HCT116 (cell line): ENCODE measurements at regions not wholly inside any gene's neighbourhood (a gene's known extent, or its start where the extent isn't known, plus 50 kb on each side); places are given as distances from the start of the nearest gene placed in this dataset.

Experiments used
- CEBPB ChIP-seq: IDR thresholded peaks from 2 replicates; pipeline ENCODE4 v1.6.1; 2012; ENCODE audit warnings: low read depth
- EZH2 ChIP-seq: fragments of 200-600 bp; sonication (generic); IDR thresholded peaks from 2 replicates; pipeline ENCODE4 v1.6.1; 2017; ENCODE audit warnings: antibody characterized with exemption, mixed run types
- JUND ChIP-seq: IDR thresholded peaks from 2 replicates; pipeline ENCODE4 v1.6.1; 2012
- POLR2A ChIP-seq: IDR thresholded peaks from 2 replicates; pipeline ENCODE4 v1.7.0; 2011; ENCODE audit warnings: borderline replicate concordance; ENCODE audit not compliant: insufficient read depth, insufficient read length; ENCODE audit errors: extremely low read depth
- POLR2AphosphoS5 ChIP-seq: IDR thresholded peaks from 2 replicates; pipeline ENCODE4 v1.6.1; 2011; ENCODE audit warnings: mild to moderate bottlenecking, low read depth, low read length, moderate library complexity
- RAD21 ChIP-seq: IDR thresholded peaks from 2 replicates; pipeline ENCODE4 v1.6.1; 2012; ENCODE audit warnings: low read depth, mild to moderate bottlenecking
- SIN3A ChIP-seq: IDR thresholded peaks from 2 replicates; pipeline ENCODE4 v1.6.1; 2012; ENCODE audit warnings: low read depth
- YY1 ChIP-seq: IDR thresholded peaks from 2 replicates; pipeline ENCODE4 v1.6.1; 2011; ENCODE audit warnings: low read length, low read depth, moderate library complexity, mild to moderate bottlenecking; ENCODE audit not compliant: insufficient replicate concordance; ENCODE audit errors: extremely low read depth
- ZFX ChIP-seq: fragments of 450-650 bp; IDR thresholded peaks from 2 replicates; pipeline ENCODE4 v1.6.1; 2017
- ZNF274 ChIP-seq: fragments of 200-500 bp; sonication (Bioruptor generic); IDR thresholded peaks from 2 replicates; pipeline ENCODE4 v1.6.1; 2014; ENCODE audit warnings: mild to moderate bottlenecking, low read depth, low read length, inconsistent platforms
- TF ChIP-seq, protein P1 (sequence below), 3 experiments: fragments of 200-600 bp in 1 of 3; sonication (generic) in 1 of 3; IDR thresholded peaks in 2 of 3; conservative IDR thresholded peaks in 1 of 3; 2 replicates each; pipeline ENCODE4 v1.5.1; 2012 to 2017; ENCODE audit warnings: low read depth in 2 of 3, low read length in 2 of 3, antibody characterized with exemption in 1 of 3, borderline replicate concordance in 1 of 3, control low read depth in 1 of 3, mild to moderate bottlenecking in 1 of 3, mixed read lengths in 1 of 3, mixed run types in 1 of 3, moderate library complexity in 1 of 3; ENCODE audit not compliant: insufficient read depth in 1 of 3
- TF ChIP-seq, protein P2 (sequence below): IDR thresholded peaks from 2 replicates; pipeline ENCODE4 v1.6.1; 2012; ENCODE audit warnings: low read depth
- TF ChIP-seq, protein P3 (sequence below): IDR thresholded peaks from 2 replicates; pipeline ENCODE4 v1.6.1; 2012
- TF ChIP-seq, protein P4 (sequence below): IDR thresholded peaks from 2 replicates; pipeline ENCODE4 v1.6.1; 2012

DNA sequence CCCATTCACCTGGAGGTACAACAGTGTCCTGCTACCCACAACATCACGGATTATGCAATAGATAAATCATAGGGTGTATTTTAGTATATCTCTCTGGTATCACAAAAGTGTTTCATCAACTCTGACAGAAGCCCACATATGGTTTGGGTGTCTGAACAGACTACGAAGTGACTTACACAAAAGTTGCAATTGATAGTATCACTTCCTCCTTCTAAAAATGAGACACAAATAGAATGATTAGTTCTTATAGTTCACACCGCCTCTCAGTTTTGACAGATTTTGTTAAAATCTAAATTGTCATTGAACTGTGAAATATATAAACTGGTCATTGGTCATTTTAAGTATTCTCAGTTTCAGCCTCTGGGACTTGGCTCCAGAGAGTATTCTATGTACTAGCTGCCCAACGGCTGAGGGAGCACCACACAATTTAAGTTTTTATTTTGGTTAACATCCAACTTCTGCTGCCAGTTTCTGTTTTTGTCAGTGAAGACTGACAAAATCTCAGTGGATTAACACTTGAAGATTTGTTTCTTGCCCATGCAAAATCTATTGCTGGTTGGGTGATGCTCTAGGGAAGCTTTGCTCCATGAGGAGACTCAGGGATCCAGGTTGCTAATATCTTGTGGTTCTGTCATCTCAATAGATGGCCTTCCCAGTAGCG, 113.8 kb upstream of the PUDP start:
- TF ChIP-seq, protein P1, sequence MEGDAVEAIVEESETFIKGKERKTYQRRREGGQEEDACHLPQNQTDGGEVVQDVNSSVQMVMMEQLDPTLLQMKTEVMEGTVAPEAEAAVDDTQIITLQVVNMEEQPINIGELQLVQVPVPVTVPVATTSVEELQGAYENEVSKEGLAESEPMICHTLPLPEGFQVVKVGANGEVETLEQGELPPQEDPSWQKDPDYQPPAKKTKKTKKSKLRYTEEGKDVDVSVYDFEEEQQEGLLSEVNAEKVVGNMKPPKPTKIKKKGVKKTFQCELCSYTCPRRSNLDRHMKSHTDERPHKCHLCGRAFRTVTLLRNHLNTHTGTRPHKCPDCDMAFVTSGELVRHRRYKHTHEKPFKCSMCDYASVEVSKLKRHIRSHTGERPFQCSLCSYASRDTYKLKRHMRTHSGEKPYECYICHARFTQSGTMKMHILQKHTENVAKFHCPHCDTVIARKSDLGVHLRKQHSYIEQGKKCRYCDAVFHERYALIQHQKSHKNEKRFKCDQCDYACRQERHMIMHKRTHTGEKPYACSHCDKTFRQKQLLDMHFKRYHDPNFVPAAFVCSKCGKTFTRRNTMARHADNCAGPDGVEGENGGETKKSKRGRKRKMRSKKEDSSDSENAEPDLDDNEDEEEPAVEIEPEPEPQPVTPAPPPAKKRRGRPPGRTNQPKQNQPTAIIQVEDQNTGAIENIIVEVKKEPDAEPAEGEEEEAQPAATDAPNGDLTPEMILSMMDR (IDR thresholded peaks at IDR 0.05 in 2 of 3, conservative IDR thresholded peaks at IDR 0.05 in 1 of 3; ENCODE audit: borderline replicate concordance in 1 of 3, insufficient read depth in 1 of 3, low read depth in 2 of 3, low read length in 2 of 3), result no peak
- TF ChIP-seq ZNF274 (no peak), EZH2 (no peak), YY1 (no peak), JUND (no peak), CEBPB (no peak), POLR2AphosphoS5 (no peak), POLR2A (no peak), RAD21 (no peak), SIN3A (no peak), ZFX (no peak)
- TF ChIP-seq, protein P2, sequence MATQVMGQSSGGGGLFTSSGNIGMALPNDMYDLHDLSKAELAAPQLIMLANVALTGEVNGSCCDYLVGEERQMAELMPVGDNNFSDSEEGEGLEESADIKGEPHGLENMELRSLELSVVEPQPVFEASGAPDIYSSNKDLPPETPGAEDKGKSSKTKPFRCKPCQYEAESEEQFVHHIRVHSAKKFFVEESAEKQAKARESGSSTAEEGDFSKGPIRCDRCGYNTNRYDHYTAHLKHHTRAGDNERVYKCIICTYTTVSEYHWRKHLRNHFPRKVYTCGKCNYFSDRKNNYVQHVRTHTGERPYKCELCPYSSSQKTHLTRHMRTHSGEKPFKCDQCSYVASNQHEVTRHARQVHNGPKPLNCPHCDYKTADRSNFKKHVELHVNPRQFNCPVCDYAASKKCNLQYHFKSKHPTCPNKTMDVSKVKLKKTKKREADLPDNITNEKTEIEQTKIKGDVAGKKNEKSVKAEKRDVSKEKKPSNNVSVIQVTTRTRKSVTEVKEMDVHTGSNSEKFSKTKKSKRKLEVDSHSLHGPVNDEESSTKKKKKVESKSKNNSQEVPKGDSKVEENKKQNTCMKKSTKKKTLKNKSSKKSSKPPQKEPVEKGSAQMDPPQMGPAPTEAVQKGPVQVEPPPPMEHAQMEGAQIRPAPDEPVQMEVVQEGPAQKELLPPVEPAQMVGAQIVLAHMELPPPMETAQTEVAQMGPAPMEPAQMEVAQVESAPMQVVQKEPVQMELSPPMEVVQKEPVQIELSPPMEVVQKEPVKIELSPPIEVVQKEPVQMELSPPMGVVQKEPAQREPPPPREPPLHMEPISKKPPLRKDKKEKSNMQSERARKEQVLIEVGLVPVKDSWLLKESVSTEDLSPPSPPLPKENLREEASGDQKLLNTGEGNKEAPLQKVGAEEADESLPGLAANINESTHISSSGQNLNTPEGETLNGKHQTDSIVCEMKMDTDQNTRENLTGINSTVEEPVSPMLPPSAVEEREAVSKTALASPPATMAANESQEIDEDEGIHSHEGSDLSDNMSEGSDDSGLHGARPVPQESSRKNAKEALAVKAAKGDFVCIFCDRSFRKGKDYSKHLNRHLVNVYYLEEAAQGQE, result no peak
- TF ChIP-seq, protein P3, sequence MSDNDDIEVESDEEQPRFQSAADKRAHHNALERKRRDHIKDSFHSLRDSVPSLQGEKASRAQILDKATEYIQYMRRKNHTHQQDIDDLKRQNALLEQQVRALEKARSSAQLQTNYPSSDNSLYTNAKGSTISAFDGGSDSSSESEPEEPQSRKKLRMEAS, result no peak
- TF ChIP-seq, protein P4, sequence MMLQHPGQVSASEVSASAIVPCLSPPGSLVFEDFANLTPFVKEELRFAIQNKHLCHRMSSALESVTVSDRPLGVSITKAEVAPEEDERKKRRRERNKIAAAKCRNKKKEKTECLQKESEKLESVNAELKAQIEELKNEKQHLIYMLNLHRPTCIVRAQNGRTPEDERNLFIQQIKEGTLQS, result no peak
